A673 (cell line): ENCODE measurements at regions not wholly inside any gene's neighbourhood (a gene's known extent, or its start where the extent isn't known, plus 50 kb on each side); places are given as distances from the start of the nearest gene placed in this dataset.

Experiments
- EZH2 ChIP-seq: fragments of 200-600 bp; sonication (generic); IDR thresholded peaks from 2 replicates; pipeline ENCODE4 v1.6.1; 2017; ENCODE audit warnings: borderline replicate concordance, low read depth, mild to moderate bottlenecking, mixed read lengths, antibody characterized with exemption, low read length; ENCODE audit not compliant: poor library complexity, severe bottlenecking
- TF ChIP-seq, protein P1 (sequence below): fragments of 300-800, 200-600 bp; sonication (generic); conservative IDR thresholded peaks from 2 replicates; pipeline ENCODE4 v1.5.1; 2017; ENCODE audit warnings: low read depth, mild to moderate bottlenecking, antibody characterized with exemption, low read length, moderate library complexity, mixed read lengths

DNA sequence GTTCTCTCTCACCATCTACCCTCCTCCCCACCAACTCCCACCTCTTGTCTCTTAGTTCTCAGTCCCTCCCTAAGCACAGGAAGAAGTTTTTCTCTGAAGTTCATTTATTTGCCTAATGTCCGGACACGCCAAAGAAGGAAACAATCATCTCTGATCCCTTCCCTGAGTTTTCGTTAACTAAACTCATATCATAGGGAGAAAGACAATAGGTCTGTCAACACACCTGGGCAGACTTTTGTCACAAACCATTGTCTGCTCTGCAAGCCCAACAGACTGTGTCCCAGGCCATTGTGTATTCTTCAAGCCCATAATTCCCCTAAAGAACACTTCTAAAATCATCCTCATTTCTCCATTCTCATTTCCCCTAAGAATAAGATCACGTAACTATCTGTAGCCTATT is 691.0 kb upstream of the MBL2 start:
- TF ChIP-seq, protein P1, sequence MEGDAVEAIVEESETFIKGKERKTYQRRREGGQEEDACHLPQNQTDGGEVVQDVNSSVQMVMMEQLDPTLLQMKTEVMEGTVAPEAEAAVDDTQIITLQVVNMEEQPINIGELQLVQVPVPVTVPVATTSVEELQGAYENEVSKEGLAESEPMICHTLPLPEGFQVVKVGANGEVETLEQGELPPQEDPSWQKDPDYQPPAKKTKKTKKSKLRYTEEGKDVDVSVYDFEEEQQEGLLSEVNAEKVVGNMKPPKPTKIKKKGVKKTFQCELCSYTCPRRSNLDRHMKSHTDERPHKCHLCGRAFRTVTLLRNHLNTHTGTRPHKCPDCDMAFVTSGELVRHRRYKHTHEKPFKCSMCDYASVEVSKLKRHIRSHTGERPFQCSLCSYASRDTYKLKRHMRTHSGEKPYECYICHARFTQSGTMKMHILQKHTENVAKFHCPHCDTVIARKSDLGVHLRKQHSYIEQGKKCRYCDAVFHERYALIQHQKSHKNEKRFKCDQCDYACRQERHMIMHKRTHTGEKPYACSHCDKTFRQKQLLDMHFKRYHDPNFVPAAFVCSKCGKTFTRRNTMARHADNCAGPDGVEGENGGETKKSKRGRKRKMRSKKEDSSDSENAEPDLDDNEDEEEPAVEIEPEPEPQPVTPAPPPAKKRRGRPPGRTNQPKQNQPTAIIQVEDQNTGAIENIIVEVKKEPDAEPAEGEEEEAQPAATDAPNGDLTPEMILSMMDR: no peak
- no peak for TF ChIP-seq EZH2
